SK-N-SH (cell line): ENCODE measurements at regions not wholly inside any gene's neighbourhood (a gene's known extent, or its start where the extent isn't known, plus 50 kb on each side); places are given as distances from the start of the nearest gene placed in this dataset.

Source experiments
- CTCF ChIA-PET: fragments of 300-600, 350-600 bp; formaldehyde crosslinking; extraction: SDS; loops from one replicate; lab custom pipeline; 2021; lab: Yijun Ruan, JAX
- POLR2A ChIA-PET: fragments of 350-600 bp; sonication (Branson Sonifier 250); formaldehyde crosslinking; extraction: SDS; loops from one replicate; lab custom pipeline; 2020; ENCODE audit warnings: antibody characterized with exemption, inconsistent platforms; lab: Yijun Ruan, JAX
- DNase-seq: peaks from one replicate; pipeline ENCODE4 v3.0.0; 2012
- H2AFZ ChIP-seq: fragments of 200-600 bp; sonication (generic); 2 replicates; pipeline ENCODE4 v1.8.1; 2016; ENCODE audit warnings: antibody characterized with exemption, mild to moderate bottlenecking, low read depth
- H3F3A ChIP-seq: fragments of 200-600 bp; sonication (generic); replicated peaks from 2 replicates; pipeline ENCODE3; 2016; ENCODE audit warnings: antibody characterized with exemption, mild to moderate bottlenecking; ENCODE audit not compliant: insufficient read depth
- H3K27ac ChIP-seq, 2 experiments: fragments of 200-500 bp in 1 of 2; fragments of 200-600 bp in 1 of 2; sonication (Bioruptor generic) in 1 of 2; sonication (generic), shearing (Covaris generic) in 1 of 2; 2 replicates each; pipeline versions ENCODE4 v1.5.1 to v1.6.1; 2014 to 2016; ENCODE audit warnings: low read depth in 2 of 2, inconsistent platforms in 1 of 2, low read length in 1 of 2, mild to moderate bottlenecking in 1 of 2, mixed read lengths in 1 of 2
- H3K27me3 ChIP-seq: fragments of 200-600 bp; sonication (generic), shearing (Covaris generic); 2 replicates; pipeline ENCODE4 v1.6.1; 2016; ENCODE audit warnings: mixed run types; ENCODE audit not compliant: insufficient read depth
- H3K36me3 ChIP-seq, 2 experiments: fragments of 200-500 bp in 1 of 2; fragments of 200-600 bp in 1 of 2; sonication (Bioruptor generic) in 1 of 2; sonication (generic) in 1 of 2; replicated peaks in 1 of 2; 2 replicates each; pipeline versions ENCODE3 to v1.5.1; 2014 to 2016; ENCODE audit warnings: low read length in 1 of 2, mild to moderate bottlenecking in 1 of 2; ENCODE audit not compliant: insufficient read depth in 2 of 2, control insufficient read depth in 1 of 2
- H3K4me1 ChIP-seq, 2 experiments: fragments of 200-500 bp in 1 of 2; fragments of 200-600 bp in 1 of 2; sonication (Bioruptor generic) in 1 of 2; sonication (generic), shearing (Covaris generic) in 1 of 2; 2 replicates each; pipeline versions ENCODE4 v1.5.1 to v1.6.1; 2014 to 2016; ENCODE audit warnings: low read depth in 1 of 2, low read length in 1 of 2, mixed run types in 1 of 2; ENCODE audit not compliant: insufficient read depth in 2 of 2, control insufficient read depth in 1 of 2
- H3K4me2 ChIP-seq: fragments of 200-600 bp; sonication (generic), shearing (Covaris generic); 2 replicates; pipeline ENCODE4 v1.6.1; 2017; ENCODE audit warnings: mixed run types
- H3K4me3 ChIP-seq, 2 experiments: fragments of 200-500 bp in 1 of 2; fragments of 200-600 bp in 1 of 2; sonication (Bioruptor generic) in 1 of 2; sonication (generic), shearing (Covaris generic) in 1 of 2; 2 replicates each; pipeline versions ENCODE4 v1.5.1 to v1.8.1; 2014 to 2016; ENCODE audit warnings: low read depth in 2 of 2, inconsistent platforms in 1 of 2, low read length in 1 of 2, mild to moderate bottlenecking in 1 of 2, mixed read lengths in 1 of 2, moderate library complexity in 1 of 2
- H3K79me2 ChIP-seq: fragments of 200-600 bp; sonication (generic); 2 replicates; pipeline ENCODE4 v1.8.1; 2017; ENCODE audit warnings: mild to moderate bottlenecking; ENCODE audit not compliant: insufficient read depth
- H3K9ac ChIP-seq: fragments of 200-600 bp; sonication (generic); 2 replicates; pipeline ENCODE4 v1.6.1; 2017; ENCODE audit warnings: mixed run types
- H3K9me2 ChIP-seq: fragments of 200-600 bp; sonication (generic); 2 replicates; pipeline ENCODE4 v1.6.1; 2017; ENCODE audit warnings: mixed run types
- H3K9me3 ChIP-seq: fragments of 200-600 bp; sonication (generic); 2 replicates; pipeline ENCODE4 v1.6.1; 2017; ENCODE audit warnings: mixed run types, mild to moderate bottlenecking, moderate library complexity
- H4K20me1 ChIP-seq: fragments of 200-600 bp; sonication (generic); 2 replicates; pipeline ENCODE4 v1.6.1; 2017; ENCODE audit warnings: mild to moderate bottlenecking, mixed run types; ENCODE audit not compliant: insufficient read depth
- EP300 ChIP-seq, 2 experiments: IDR thresholded peaks; 2 replicates each; pipeline versions ENCODE4 v1.4.0 to v1.6.1; 2012; ENCODE audit warnings: borderline replicate concordance in 1 of 2, low read depth in 1 of 2, low read length in 1 of 2
- FOSL2 ChIP-seq: IDR thresholded peaks from 2 replicates; pipeline ENCODE4 v1.4.0; 2012; ENCODE audit warnings: low read depth, mild to moderate bottlenecking, moderate library complexity, borderline replicate concordance
- GATA2 ChIP-seq: sonication (generic); formaldehyde crosslinking; IDR thresholded peaks from 2 replicates; pipeline ENCODE4 v1.5.0; 2020; ENCODE audit warnings: mild to moderate bottlenecking, missing genetic modification reagents
- JUND ChIP-seq: IDR thresholded peaks from 2 replicates; pipeline ENCODE4 v1.4.0; 2012
- RAD21 ChIP-seq: IDR thresholded peaks from 2 replicates; pipeline ENCODE4 v1.6.1; 2012; ENCODE audit warnings: mild to moderate bottlenecking, low read length
- RCOR1 ChIP-seq: fragments of 150-350 bp; IDR thresholded peaks from 2 replicates; pipeline ENCODE4 v1.6.1; 2017; ENCODE audit warnings: antibody characterized with exemption, low read length
- SMC3 ChIP-seq: IDR thresholded peaks from 2 replicates; pipeline ENCODE4 v1.6.1; 2012; ENCODE audit warnings: low read depth, low read length, improper control_type of control experiment
- TCF12 ChIP-seq: IDR thresholded peaks from 2 replicates; pipeline ENCODE4 v1.4.0; 2012
- YY1 ChIP-seq: IDR thresholded peaks from 2 replicates; pipeline ENCODE4 v1.4.0; 2012; ENCODE audit warnings: low read depth, mild to moderate bottlenecking
- WGBS: methylation state at CpG from one replicate; pipeline ENCODE4 v1.1.6; 2017; ENCODE audit warnings: low lambda C conversion rate; 5-methylcytosine and 5-hydroxymethylcytosine counted together

DNA sequence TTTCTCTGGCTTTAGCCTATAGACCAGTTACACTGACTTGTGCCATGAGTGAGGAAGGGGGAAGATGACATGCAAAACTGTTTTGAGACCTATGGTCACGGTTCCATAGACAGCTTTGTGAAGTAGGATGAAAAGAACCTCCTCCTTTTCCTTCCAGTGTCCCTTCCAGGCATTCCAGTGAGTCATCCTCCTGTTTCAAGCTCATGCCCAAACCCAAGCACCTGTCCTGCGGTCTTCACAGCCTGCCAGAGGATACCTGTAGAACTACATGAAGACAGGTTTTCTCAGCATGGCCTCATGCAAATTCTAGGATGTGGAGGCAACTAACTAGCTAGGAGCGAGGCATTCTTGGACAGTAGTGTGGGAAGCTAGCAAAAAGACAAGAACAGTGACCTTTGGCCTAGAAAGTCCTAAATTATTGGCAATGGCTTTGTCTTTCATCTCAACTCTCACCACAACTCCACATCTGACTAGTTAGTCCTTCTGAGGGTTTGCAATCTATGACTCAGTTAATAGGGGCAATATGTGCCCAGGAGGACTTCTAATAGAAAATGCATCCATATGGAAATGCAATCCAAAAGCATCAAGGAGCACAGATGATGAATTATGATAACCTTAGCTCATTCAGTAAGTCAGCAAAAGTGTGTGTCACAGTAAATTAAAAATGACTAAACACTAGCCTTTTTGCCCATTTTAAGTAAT lies 154.7 kb downstream of the RBM43 start:
- CTCF ChIA-PET = interaction anchor here (1.7 kb wide), 1 partner anchor 132 kb away, joined by 4 read pairs; no protein-coding TSS in a partner anchor
- no peak for DNase-seq

DNA sequence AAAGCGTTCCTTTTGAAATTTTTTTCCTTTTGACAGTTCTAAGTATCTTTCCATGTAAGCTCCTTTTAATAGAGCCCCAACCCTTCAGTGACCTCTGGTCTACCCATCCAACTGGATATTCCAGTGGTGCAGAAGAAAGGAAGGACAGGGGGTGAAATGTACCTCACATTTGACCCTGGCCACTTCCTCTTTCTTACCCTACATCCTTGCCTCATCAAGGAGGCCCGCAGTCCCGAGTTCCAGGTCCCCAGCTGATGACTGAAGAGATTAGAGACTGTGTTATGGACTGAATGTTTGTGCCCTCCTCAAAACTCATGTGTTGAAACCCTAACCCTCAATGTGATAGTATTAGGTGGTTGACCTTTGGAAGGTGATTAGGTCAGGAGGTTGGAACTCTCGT lies 158.1 kb downstream of the RBM43 start:
- Histone ChIP-seq H2AFZ (no peak overlapping the region), H3K4me2 (no peak overlapping the region), H3K4me1 (peaks cover 0 to 9% of the 10 kb centered on the region in 2 experiments; a peak in 2 of 4 replicates), H3K4me3 (no peak overlapping the region), H3K27ac (no peak overlapping the region), H3K27me3 (no peaks in the 10 kb centered on the region), H3K9me2 (no peaks in the 10 kb centered on the region), H3F3A (no peaks in the 10 kb centered on the region), H3K79me2 (no peaks in the 10 kb centered on the region), H4K20me1 (no peaks in the 10 kb centered on the region), H3K36me3 (no peaks in the 10 kb centered on the region), H3K9me3 (no peaks in the 10 kb centered on the region), H3K9ac (no peak overlapping the region)
- 51% methylated on average over 4 of the region's 4 CpGs for WGBS
- ChIA-PET POLR2A (no interaction called here), CTCF (interaction anchor here (2.6 kb wide), 1 partner anchor 135 kb away, joined by 8 read pairs; no protein-coding TSS in a partner anchor)
- TF ChIP-seq JUND (no peak), GATA2 (CRISPR knock-in tag) (no peak), RAD21 (no peak), SMC3 (no peak)
- no peak for DNase-seq

More for the DNA sequence above, 154.7 kb downstream of the RBM43 start:
- Histone ChIP-seq H4K20me1 (no peaks in the 10 kb centered on the region), H3K9me2 (no peaks in the 10 kb centered on the region), H2AFZ (no peak overlapping the region), H3K79me2 (no peaks in the 10 kb centered on the region), H3K4me2 (no peak overlapping the region), H3K9ac (no peak overlapping the region), H3K27ac (no peak overlapping the region), H3F3A (peaks cover 10% of the 10 kb centered on the region), H3K27me3 (no peaks in the 10 kb centered on the region), H3K4me3 (no peak overlapping the region), H3K9me3 (peaks cover 5% of the 10 kb centered on the region; the same call in 1 of the 2 replicates), H3K4me1 (peaks cover 0 to 8% of the 10 kb centered on the region in 2 experiments; a peak in 2 of 4 replicates)
- POLR2A ChIA-PET = no interaction called here
- TF ChIP-seq TCF12 (0 out of 2 replicates have a peak, but pooled peaks have one; percentile 21), YY1 (no peak)
- TF ChIP-seq, all 33 proteins: peak for 1
- WGBS = 60% methylated on average over 3 of the region's 3 CpGs
- no peaks in the 10 kb centered on the region for H3K36me3 ChIP-seq

- Histone ChIP-seq H3K4me2 (no peak overlapping the region), H3K9me2 (no peaks in the 10 kb centered on the region), H3K79me2 (no peaks in the 10 kb centered on the region), H3F3A (no peaks in the 10 kb centered on the region), H3K27me3 (no peaks in the 10 kb centered on the region), H3K4me1 (peaks cover 0 to 9% of the 10 kb centered on the region in 2 experiments; a peak in 2 of 4 replicates), H3K9me3 (no peaks in the 10 kb centered on the region), H3K36me3 (no peaks in the 10 kb centered on the region), H3K9ac (no peak overlapping the region), H2AFZ (no peak overlapping the region), H3K27ac (peak overlapping the region in 1 of 2 experiments; percentile 85; a peak in 2 of 4 replicates), H4K20me1 (no peaks in the 10 kb centered on the region), H3K4me3 (no peak overlapping the region)
- TF ChIP-seq RCOR1 = peak; percentile 63; the same call in 1 of the 2 replicates
- no peak for TF ChIP-seq TCF12
- TF ChIP-seq FOSL2 = no peak
- peak; percentile 33; the same call in 1 of the 2 replicates for TF ChIP-seq GATA2 (CRISPR knock-in tag)
- TF ChIP-seq EP300 (IDR thresholded peaks at IDR 0.05; ENCODE audit: borderline replicate concordance in 1 of 2, low read depth in 1 of 2, low read length in 1 of 2) = peak in 1 of 2 experiments; percentile 65; a peak in 1 of 4 replicates
- CTCF ChIA-PET = interaction anchor here (0.7 to 0.8 kb wide), 2 partner anchors 104 to 549 kb away, joined by 4 read pairs; no protein-coding TSS in a partner anchor
- WGBS = 76% methylated on average over 2 of the region's 2 CpGs
- POLR2A ChIA-PET = no interaction called here
- DNase-seq = peak; percentile 28
Measured at GRCh38 chr2:151102226-151102625, 159.4 kb downstream of the RBM43 start.
